SK-N-SH (cell line): ENCODE measurements at regions not wholly inside any gene's neighbourhood (a gene's known extent, or its start where the extent isn't known, plus 50 kb on each side); places are given as distances from the start of the nearest gene placed in this dataset.

ENCODE experiments used
- CTCF ChIA-PET: fragments of 300-600, 350-600 bp; formaldehyde crosslinking; extraction: SDS; loops from one replicate; lab custom pipeline; 2021; lab: Yijun Ruan, JAX
- POLR2A ChIA-PET: fragments of 350-600 bp; sonication (Branson Sonifier 250); formaldehyde crosslinking; extraction: SDS; loops from one replicate; lab custom pipeline; 2020; ENCODE audit warnings: antibody characterized with exemption, inconsistent platforms; lab: Yijun Ruan, JAX
- DNase-seq: peaks from one replicate; pipeline ENCODE4 v3.0.0; 2012
- H2AFZ ChIP-seq: fragments of 200-600 bp; sonication (generic); 2 replicates; pipeline ENCODE4 v1.8.1; 2016; ENCODE audit warnings: antibody characterized with exemption, mild to moderate bottlenecking, low read depth
- H3F3A ChIP-seq: fragments of 200-600 bp; sonication (generic); replicated peaks from 2 replicates; pipeline ENCODE3; 2016; ENCODE audit warnings: antibody characterized with exemption, mild to moderate bottlenecking; ENCODE audit not compliant: insufficient read depth
- H3K27ac ChIP-seq, 2 experiments: fragments of 200-500 bp in 1 of 2; fragments of 200-600 bp in 1 of 2; sonication (Bioruptor generic) in 1 of 2; sonication (generic), shearing (Covaris generic) in 1 of 2; 2 replicates each; pipeline versions ENCODE4 v1.5.1 to v1.6.1; 2014 to 2016; ENCODE audit warnings: low read depth in 2 of 2, inconsistent platforms in 1 of 2, low read length in 1 of 2, mild to moderate bottlenecking in 1 of 2, mixed read lengths in 1 of 2
- H3K27me3 ChIP-seq: fragments of 200-600 bp; sonication (generic), shearing (Covaris generic); 2 replicates; pipeline ENCODE4 v1.6.1; 2016; ENCODE audit warnings: mixed run types; ENCODE audit not compliant: insufficient read depth
- H3K36me3 ChIP-seq, 2 experiments: fragments of 200-500 bp in 1 of 2; fragments of 200-600 bp in 1 of 2; sonication (Bioruptor generic) in 1 of 2; sonication (generic) in 1 of 2; replicated peaks in 1 of 2; 2 replicates each; pipeline versions ENCODE3 to v1.5.1; 2014 to 2016; ENCODE audit warnings: low read length in 1 of 2, mild to moderate bottlenecking in 1 of 2; ENCODE audit not compliant: insufficient read depth in 2 of 2, control insufficient read depth in 1 of 2
- H3K4me1 ChIP-seq, 2 experiments: fragments of 200-500 bp in 1 of 2; fragments of 200-600 bp in 1 of 2; sonication (Bioruptor generic) in 1 of 2; sonication (generic), shearing (Covaris generic) in 1 of 2; 2 replicates each; pipeline versions ENCODE4 v1.5.1 to v1.6.1; 2014 to 2016; ENCODE audit warnings: low read depth in 1 of 2, low read length in 1 of 2, mixed run types in 1 of 2; ENCODE audit not compliant: insufficient read depth in 2 of 2, control insufficient read depth in 1 of 2
- H3K4me2 ChIP-seq: fragments of 200-600 bp; sonication (generic), shearing (Covaris generic); 2 replicates; pipeline ENCODE4 v1.6.1; 2017; ENCODE audit warnings: mixed run types
- H3K4me3 ChIP-seq, 2 experiments: fragments of 200-500 bp in 1 of 2; fragments of 200-600 bp in 1 of 2; sonication (Bioruptor generic) in 1 of 2; sonication (generic), shearing (Covaris generic) in 1 of 2; 2 replicates each; pipeline versions ENCODE4 v1.5.1 to v1.8.1; 2014 to 2016; ENCODE audit warnings: low read depth in 2 of 2, inconsistent platforms in 1 of 2, low read length in 1 of 2, mild to moderate bottlenecking in 1 of 2, mixed read lengths in 1 of 2, moderate library complexity in 1 of 2
- H3K79me2 ChIP-seq: fragments of 200-600 bp; sonication (generic); 2 replicates; pipeline ENCODE4 v1.8.1; 2017; ENCODE audit warnings: mild to moderate bottlenecking; ENCODE audit not compliant: insufficient read depth
- H3K9ac ChIP-seq: fragments of 200-600 bp; sonication (generic); 2 replicates; pipeline ENCODE4 v1.6.1; 2017; ENCODE audit warnings: mixed run types
- H3K9me2 ChIP-seq: fragments of 200-600 bp; sonication (generic); 2 replicates; pipeline ENCODE4 v1.6.1; 2017; ENCODE audit warnings: mixed run types
- H3K9me3 ChIP-seq: fragments of 200-600 bp; sonication (generic); 2 replicates; pipeline ENCODE4 v1.6.1; 2017; ENCODE audit warnings: mixed run types, mild to moderate bottlenecking, moderate library complexity
- H4K20me1 ChIP-seq: fragments of 200-600 bp; sonication (generic); 2 replicates; pipeline ENCODE4 v1.6.1; 2017; ENCODE audit warnings: mild to moderate bottlenecking, mixed run types; ENCODE audit not compliant: insufficient read depth
- CHD2 ChIP-seq: fragments of 150-350 bp; IDR thresholded peaks from 2 replicates; pipeline ENCODE4 v1.6.1; 2018; ENCODE audit warnings: low read length; ENCODE audit not compliant: partially characterized antibody
- EZH2phosphoT487 ChIP-seq: fragments of 200-600 bp; sonication (generic); IDR thresholded peaks from 2 replicates; pipeline ENCODE4 v1.6.1; 2017; ENCODE audit warnings: low read depth, mixed run types, mild to moderate bottlenecking, antibody characterized with exemption, moderate library complexity, borderline replicate concordance
- JUND ChIP-seq: IDR thresholded peaks from 2 replicates; pipeline ENCODE4 v1.4.0; 2012
- NRF1 ChIP-seq: IDR thresholded peaks from 2 replicates; pipeline ENCODE4 v1.6.1; 2012; ENCODE audit warnings: low read depth, mild to moderate bottlenecking, low read length
- RAD21 ChIP-seq: IDR thresholded peaks from 2 replicates; pipeline ENCODE4 v1.6.1; 2012; ENCODE audit warnings: mild to moderate bottlenecking, low read length
- RXRA ChIP-seq: IDR thresholded peaks from 2 replicates; pipeline ENCODE4 v1.4.0; 2012; ENCODE audit warnings: low read depth, mild to moderate bottlenecking, borderline replicate concordance
- TCF12 ChIP-seq: IDR thresholded peaks from 2 replicates; pipeline ENCODE4 v1.4.0; 2012
- WGBS: methylation state at CpG from one replicate; pipeline ENCODE4 v1.1.6; 2017; ENCODE audit warnings: low lambda C conversion rate; 5-methylcytosine and 5-hydroxymethylcytosine counted together
- TF ChIP-seq, protein P1 (sequence below): fragments of 200-600 bp; sonication (generic); IDR thresholded peaks from 2 replicates; pipeline ENCODE4 v1.6.1; 2017; ENCODE audit warnings: antibody characterized with exemption, mild to moderate bottlenecking, moderate library complexity
- TF ChIP-seq, protein P2 (sequence below): fragments of 150-350 bp; IDR thresholded peaks from 2 replicates; pipeline ENCODE4 v1.6.1; 2017; ENCODE audit warnings: antibody characterized with exemption, low read length, low read depth, borderline replicate concordance
- TF ChIP-seq, protein P3 (sequence below): IDR thresholded peaks from 2 replicates; pipeline ENCODE4; 2012

DNA sequence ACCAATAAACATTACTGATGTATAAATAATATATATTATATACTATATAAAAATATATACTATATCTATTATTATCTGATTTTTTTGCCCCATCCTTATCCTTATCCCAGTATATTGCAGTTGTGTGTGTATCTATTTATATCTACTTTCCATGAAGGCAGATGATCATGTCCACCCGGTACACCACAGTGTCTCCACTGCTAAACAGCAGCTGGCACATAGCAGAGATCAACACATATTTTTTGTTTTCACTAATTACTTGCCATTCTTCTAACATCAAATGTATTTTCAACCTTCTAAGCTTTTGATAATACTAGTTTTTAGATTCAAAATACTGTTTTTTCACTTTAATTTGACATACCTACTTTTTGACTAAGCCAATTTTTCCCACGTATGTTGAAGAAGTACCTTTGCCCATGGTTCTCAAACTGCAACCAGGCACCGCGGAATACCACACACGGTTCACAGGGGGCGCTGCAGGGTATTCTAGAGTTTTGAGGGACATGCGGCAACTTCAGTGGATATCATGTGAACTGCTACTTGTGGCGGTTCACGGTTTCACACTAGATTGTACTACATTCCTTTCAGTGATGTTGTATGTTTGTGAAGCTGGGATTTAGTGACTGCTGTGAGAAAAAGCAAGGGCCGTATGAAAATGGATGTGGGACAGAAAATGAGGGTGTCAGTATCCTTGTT, 182.5 kb upstream of the NPY2R start:
- CTCF ChIA-PET = interaction anchor here (1.7 kb wide), 1 partner anchor 14 kb away, joined by 4 read pairs; no protein-coding TSS in a partner anchor
- Histone ChIP-seq H3K79me2 (no peaks in the 10 kb centered on the region), H3K9me2 (no peaks in the 10 kb centered on the region), H3K9me3 (no peaks in the 10 kb centered on the region), H3K4me1 (no peaks in the 10 kb centered on the region), H3K4me3 (no peak overlapping the region; a peak in 1 of 4 replicates), H3F3A (no peaks in the 10 kb centered on the region), H3K27me3 (no peaks in the 10 kb centered on the region), H3K27ac (no peak overlapping the region), H3K9ac (no peak overlapping the region)
- WGBS = 65% methylated on average over 10 of the region's 10 CpGs
- TF ChIP-seq, protein P1, sequence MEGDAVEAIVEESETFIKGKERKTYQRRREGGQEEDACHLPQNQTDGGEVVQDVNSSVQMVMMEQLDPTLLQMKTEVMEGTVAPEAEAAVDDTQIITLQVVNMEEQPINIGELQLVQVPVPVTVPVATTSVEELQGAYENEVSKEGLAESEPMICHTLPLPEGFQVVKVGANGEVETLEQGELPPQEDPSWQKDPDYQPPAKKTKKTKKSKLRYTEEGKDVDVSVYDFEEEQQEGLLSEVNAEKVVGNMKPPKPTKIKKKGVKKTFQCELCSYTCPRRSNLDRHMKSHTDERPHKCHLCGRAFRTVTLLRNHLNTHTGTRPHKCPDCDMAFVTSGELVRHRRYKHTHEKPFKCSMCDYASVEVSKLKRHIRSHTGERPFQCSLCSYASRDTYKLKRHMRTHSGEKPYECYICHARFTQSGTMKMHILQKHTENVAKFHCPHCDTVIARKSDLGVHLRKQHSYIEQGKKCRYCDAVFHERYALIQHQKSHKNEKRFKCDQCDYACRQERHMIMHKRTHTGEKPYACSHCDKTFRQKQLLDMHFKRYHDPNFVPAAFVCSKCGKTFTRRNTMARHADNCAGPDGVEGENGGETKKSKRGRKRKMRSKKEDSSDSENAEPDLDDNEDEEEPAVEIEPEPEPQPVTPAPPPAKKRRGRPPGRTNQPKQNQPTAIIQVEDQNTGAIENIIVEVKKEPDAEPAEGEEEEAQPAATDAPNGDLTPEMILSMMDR = peak; percentile 43; the same call in 1 of the 2 replicates
- TF ChIP-seq RAD21 = peak; percentile 27; the same call in 1 of the 2 replicates
- TF ChIP-seq TCF12 = no peak
- TF ChIP-seq, all 33 proteins: peak for 2
- Histone ChIP-seq H2AFZ (no peak overlapping the region), H4K20me1 (no peaks in the 10 kb centered on the region), H3K36me3 (no peaks in the 10 kb centered on the region), H3K4me2 (no peak overlapping the region)
- POLR2A ChIA-PET = no interaction called here
- no peak for DNase-seq

DNA sequence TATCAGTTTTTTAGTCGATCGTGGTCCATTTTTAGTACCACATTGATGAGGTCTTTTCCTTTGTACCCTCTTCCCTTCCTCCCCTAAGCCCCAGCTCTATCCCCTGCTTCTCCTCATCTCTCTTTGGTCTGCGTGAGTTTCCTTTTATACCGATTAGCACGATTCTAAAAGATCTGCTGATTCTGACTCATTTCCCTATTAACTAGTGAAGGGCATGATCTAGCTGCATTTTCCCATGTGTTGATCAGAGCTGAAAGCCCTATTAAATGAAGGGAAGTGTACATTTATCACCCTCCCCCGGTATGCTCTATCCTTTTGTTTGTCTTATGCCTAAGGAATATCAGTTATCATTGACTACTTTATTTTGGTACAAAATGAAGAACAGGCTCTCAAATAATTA, 181.7 kb upstream of the NPY2R start:
- DNase-seq = no peak
- H3K4me2 ChIP-seq = no peak overlapping the region
- H3K79me2 ChIP-seq = no peaks in the 10 kb centered on the region
- H3K4me1 ChIP-seq = no peaks in the 10 kb centered on the region
- H3K27ac ChIP-seq = no peak overlapping the region
- no peak overlapping the region for H2AFZ ChIP-seq
- H3K9me3 ChIP-seq = no peaks in the 10 kb centered on the region
- H3K9ac ChIP-seq = no peak overlapping the region
- TF ChIP-seq EZH2phosphoT487 = no peak
- TF ChIP-seq NRF1 = no peak
- TF ChIP-seq, protein P2, sequence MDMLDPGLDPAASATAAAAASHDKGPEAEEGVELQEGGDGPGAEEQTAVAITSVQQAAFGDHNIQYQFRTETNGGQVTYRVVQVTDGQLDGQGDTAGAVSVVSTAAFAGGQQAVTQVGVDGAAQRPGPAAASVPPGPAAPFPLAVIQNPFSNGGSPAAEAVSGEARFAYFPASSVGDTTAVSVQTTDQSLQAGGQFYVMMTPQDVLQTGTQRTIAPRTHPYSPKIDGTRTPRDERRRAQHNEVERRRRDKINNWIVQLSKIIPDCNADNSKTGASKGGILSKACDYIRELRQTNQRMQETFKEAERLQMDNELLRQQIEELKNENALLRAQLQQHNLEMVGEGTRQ = no peak
- TF ChIP-seq JUND = no peak
- no peak for TF ChIP-seq CHD2
- TF ChIP-seq, protein P3, sequence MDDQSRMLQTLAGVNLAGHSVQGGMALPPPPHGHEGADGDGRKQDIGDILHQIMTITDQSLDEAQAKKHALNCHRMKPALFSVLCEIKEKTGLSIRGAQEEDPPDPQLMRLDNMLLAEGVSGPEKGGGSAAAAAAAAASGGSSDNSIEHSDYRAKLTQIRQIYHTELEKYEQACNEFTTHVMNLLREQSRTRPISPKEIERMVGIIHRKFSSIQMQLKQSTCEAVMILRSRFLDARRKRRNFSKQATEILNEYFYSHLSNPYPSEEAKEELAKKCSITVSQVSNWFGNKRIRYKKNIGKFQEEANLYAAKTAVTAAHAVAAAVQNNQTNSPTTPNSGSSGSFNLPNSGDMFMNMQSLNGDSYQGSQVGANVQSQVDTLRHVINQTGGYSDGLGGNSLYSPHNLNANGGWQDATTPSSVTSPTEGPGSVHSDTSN = no peak
- no peak for TF ChIP-seq RXRA
- no peaks in the 10 kb centered on the region for H3K9me2 ChIP-seq
- 46% methylated on average over 6 of the region's 6 CpGs for WGBS
- CTCF ChIA-PET = interaction anchor here (1.7 kb wide), 1 partner anchor 13 kb away, joined by 4 read pairs; no protein-coding TSS in a partner anchor
- H3K36me3 ChIP-seq = no peaks in the 10 kb centered on the region
- no peak overlapping the region for H3K4me3 ChIP-seq
- H3F3A ChIP-seq = no peaks in the 10 kb centered on the region
- POLR2A ChIA-PET = no interaction called here
- H4K20me1 ChIP-seq = no peaks in the 10 kb centered on the region
- H3K27me3 ChIP-seq = no peaks in the 10 kb centered on the region
